Suppressor macrophage treated with lipopolysaccharide for 4 hours (primary cell): ENCODE measurements at regions not wholly inside any gene's neighbourhood (a gene's known extent, or its start where the extent isn't known, plus 50 kb on each side); places are given as distances from the start of the nearest gene placed in this dataset.

Experiments
- DNase-seq: peaks from one replicate; pipeline ENCODE4 v3.0.0-alpha.2; 2020

DNA sequence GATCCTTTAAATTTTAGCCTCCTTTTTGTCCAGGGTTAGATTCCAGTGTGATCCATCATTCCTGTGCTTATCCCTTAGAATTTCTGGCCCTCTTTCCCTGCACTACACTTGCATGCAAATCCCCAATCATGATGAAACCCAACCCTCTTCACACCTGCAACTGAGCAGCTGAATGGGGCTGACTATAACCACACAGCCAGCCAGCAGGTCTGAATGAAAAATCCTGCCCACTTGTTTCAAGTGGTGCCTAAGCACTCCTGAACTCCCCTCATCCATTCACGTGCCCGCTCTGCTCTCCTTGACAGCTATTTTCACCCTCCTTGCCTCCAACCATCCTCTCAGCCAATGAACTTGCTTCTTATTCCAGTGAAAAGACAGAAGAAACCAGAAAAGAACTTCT, 80.5 kb upstream of the AFF3 start:
- DNase-seq: no peak

DNA sequence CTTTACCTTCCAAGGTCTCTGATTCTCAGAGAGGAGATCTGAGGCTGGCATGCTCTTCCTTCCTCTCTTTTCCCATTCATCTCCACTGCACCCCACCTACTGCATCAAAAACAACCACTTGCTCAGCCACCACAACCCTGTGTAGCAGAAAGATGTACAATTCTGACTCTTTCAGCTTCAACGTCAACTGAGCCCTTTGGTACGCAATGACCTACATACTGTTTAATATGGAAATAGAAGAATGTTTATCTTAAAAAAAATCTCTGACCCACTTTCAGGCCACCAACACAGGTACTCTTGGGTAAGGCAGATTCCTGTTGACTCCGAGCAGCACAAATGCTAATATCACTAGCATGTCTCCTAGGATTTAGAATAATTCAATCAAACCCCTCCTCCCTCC, 76.2 kb upstream of the AFF3 start:
- DNase-seq: no peak

DNA sequence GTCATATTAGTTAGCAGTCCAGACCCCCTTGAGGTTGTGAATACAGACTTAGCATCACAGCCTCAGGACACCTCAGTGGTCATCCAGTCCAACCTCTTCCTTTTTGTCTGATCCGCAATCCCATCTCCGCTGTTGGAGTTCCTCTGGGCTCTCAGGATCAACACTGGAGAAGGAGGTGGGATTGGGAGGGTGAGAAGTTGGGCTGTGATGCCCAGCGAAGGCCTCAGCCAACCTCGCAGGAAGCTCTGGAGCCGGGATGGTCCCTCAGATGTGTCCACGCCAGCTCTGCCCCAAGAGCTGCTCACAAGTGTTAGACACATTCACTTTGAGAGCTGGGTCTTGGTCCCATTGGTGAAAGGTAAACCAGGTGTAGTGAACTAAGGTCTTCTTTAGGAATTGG, 74.9 kb upstream of the AFF3 start:
- DNase-seq: no peak

DNA sequence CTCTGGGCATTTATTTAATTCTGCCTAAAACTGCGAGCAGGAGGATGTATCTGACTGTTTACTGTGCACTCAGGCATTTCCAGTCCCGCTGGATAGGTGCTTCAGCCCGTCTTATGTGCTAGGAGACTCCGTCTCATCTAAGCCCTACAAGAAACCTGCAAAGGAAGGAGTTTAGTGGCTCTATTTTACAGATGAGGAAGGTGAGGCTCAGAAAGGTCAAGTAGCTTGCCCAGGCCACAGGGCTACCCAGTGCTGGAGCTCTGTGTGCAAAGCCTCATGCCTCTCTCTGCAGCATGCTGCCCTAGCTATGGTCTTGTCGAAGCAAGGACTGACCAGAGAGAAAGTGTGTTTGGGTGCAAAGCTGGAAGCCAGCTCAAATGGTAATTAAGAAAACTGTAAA, 73.6 kb upstream of the AFF3 start:
- DNase-seq: no peak

DNA sequence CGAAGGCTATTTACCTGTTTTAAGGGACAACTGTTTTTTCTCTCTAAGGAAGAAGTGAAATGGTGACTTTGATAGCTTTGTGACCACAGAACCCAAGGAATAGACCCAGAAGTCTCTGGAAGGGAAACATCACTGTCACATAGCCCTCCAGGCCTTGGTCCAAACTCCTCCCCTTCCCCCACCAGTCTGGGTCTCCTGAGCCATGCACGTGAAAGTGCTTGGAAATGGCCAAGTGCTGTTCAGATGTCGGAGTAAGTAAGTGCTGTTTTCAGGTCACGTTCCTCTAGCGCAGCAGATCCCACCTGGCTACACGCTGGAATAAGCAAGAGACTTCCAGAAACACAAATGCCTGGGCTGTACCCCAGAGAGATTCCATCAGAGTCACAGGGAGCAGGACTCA, 73.0 kb upstream of the AFF3 start:
- DNase-seq: no peak

DNA sequence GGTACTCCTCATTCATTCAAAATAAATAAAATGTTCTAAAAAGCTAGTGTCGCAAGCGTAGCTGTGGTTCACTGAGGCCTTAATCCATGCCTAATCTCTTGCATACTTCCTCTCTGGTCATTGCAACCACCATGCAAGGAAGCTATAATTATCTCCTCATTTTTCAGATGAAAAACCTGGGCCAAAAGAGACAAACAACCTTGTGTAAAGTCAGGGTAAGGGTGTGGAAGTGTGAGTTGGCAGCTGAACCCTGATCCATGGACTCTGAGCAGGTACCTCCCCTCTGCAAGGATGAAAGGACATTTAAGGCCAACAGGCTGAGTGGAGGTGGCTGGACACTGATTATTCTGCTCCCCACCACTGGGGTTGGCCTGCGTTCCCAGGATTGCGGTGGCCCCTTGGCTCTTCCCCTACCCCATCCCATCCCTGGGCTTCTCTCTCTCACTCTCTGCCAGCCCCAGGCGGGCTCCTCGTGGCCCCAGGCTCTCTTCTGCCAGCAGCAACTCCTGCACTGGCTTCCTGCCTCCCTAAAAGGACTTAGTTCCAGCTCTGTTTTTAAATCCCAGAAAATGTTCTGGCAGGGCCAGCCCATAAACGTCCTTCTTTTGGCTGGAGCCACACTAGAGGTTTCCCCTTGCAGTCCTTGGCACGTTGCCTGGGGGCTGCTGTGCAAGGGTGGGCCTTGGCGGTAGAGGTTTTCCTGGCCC, 72.0 kb upstream of the AFF3 start:
- DNase-seq: peak; percentile 17

DNA sequence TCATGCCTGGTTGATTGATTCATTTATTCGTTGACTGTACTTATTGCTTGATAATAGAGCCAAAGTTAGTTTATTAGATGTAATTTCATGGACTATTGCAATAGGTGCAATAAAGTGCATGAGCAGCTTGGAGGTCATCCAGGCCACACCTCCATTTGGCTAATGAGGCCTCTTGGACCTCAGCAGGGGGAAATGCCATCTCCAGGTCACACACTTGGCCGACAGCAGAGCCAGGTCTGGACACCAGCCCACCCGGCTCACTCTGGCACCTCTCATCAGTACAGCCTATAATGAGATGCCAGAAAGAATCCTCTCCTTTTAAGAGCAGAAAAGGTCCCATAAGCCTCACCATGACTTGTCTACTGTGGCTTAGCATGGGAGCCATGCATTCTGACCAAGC, 71.2 kb upstream of the AFF3 start:
- DNase-seq: no peak

DNA sequence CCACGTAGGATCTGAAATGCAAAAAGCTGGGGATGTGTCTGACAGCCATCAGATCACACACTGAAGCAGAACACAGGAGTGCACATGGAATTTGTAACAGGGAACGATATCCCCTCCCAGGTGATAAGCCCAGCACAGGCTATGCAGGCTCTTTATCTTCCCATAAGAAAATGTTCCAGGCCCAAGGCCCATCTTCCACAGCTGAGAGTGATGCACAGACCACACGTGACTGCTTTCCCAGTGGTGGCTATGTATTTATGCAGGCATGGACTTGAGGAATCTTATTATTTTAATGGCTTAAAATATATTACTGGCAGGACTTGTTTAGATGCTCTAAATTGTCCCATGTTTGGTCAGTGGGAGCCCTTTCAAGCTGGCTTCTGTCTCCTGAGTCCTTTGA, 70.5 kb upstream of the AFF3 start:
- no peak for DNase-seq

DNA sequence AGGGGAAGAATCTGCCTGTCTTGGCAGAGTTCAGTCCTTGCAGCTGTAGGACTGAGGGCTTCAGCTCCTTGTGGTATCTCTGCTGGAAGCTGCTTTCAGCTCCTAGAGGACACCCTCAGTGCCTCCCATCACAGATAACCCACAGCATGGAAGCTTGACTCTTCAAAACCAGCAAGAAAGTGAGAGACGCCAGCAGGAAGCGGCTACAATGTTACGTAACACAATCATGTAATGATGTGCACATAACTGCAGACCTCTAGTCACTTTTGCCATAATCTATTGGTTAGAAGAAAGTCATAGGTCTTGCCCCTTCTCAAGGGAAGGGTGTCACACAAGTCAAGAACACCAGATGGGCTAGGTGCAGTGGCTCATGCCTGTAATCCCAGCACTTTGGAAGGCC, 69.1 kb upstream of the AFF3 start:
- DNase-seq: peak; percentile 57

DNA sequence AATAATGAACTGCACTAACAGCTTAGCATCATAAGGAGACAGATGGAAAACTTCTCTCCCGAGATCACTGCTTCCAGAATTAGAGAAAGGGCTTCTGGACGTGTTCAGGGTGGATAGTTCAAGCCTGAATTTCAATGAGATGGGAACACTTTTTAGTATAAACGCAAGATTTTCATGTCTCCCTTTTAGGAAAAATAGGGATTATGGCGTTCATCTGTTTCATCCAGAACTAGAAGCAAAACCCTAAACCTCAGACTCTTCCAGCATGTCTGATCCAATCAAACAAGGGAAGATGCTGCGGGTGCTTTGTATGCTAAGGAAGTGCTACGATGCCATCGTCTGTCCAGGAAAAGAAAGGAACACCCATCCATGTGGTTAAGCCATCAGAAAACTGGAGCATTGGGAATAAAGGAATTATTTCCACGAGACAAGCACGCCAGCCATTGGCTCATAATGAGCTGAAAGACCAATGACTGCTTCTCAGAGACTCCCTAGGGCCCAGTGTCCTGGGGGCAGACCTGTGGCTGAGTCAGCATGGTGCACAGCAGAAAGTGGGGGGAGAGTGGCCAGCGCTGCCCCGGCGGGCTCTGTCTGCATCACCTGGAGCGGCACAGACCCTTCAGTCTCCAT, 65.9 kb upstream of the AFF3 start:
- no peak for DNase-seq

DNA sequence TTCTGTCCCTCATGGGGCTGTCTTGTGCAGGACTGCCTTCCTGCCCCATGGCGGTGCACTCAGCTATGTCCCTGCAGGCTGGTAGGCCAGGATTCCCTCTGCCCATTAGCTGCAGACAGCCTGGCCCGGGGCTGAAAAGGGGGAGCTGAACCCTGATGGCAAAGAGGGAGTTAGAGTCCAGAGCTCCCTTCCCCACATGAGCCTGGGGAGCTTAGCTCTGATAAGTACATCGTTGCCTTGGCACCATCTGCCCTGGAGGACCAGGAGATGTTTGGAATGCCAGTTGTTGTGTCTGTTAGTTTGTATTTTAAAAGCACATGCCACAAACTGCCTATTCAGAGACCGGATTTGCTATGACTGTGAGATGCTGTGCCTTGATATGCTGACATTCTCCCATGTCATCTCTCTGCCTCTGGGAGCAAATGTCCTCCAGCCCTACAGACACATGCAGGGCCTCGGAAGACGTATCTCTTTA, 65.1 kb upstream of the AFF3 start:
- no peak for DNase-seq

DNA sequence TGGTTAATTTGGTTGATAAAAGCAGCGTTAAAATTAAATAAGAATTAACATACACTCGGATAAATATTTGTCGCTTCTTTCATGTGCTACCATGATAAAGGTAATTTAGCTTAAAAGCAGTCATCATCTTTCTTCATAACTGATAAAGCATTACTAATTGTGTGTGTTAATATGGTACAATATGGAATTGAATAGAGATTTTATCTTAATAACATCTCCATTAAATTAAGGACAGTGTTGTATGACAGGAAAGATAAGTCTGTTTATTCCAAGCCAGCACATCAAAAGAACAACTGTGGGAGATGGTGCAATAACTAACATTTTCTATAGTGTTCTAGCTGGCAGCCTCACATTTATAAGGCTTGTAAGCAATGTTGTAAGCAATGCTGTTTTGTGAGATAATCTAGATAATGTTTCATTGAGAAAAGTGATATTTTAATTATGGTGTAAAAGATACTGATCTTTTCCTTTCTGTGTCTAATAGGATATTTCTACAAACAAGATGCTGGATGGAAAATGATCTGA, 64.4 kb upstream of the AFF3 start:
- DNase-seq: no peak

DNA sequence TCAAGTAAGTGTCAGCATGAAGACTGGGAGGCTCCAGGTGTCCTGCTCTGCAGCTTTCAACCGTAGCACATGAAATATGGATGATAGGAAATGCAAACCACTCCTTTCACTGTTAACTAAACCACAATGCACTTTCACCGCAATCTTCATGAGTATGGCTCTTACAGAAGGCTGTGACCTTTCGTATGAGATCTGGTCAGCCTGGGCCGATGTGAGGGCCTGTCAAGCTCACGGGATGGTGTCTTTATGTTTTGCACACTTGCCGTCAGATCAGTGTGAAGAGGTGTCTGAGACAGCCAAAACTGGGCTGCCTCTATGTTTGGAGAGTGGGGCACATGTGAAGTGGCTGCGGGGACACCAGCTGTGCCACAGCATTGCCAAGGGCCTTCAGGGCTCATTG, 62.8 kb upstream of the AFF3 start:
- no peak for DNase-seq

DNA sequence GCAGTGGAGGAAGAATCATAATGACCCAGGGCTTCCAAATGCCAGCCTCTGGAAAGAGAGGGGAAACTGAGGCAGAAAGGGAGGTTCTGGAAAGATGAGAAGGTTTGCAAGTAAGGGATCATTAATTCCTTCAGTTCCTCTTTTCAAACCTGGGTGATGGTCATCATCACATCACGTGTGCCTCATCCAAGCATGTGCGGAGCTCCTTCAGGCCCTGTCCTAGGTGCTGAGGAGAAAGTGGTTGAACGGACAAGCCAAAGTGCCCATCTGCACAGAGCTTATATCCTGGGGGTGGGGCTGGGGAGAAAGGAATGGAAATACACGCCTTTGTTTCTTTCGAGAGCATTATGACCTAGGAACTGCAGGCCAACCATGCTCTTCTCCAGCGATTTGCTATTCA, 60.2 kb upstream of the AFF3 start:
- no peak for DNase-seq

DNA sequence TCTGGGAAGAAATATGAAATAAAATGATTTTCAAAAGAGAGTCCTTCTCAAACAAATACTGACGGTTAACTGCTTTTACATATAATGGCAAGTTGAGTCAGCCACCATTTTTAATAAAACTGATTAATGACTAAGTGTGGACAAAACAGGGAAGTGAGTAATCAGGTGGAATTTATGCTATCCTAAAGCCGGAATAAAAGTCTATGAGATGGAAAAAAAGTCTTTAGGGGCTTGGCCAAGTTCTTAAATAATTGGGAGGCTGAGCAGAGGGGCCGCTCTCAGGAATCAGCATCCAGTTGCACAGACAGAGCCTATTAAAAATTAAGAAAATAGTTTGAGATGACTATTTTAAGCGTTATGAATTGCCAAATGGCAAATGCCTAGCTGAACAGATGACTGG, 58.6 kb upstream of the AFF3 start:
- DNase-seq: no peak

DNA sequence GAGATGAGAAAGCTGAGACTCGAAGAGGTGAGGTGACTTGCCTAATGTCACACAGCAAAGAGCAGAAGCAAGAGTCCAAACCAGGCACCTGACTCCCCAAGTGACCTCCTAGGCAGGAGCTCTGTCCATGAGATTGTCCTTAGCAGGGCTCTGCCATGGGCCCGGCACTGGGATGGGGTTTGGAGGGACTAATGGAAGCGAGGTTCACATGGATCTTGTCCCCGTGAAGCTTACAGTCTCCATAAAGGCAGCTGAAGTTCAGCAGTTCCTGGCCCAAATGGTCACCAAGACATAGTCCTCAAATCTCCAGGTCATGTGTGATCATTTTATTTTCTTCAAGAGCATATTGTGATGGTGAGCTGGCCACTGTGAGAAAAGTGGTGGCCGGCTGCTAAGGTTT, 57.0 kb upstream of the AFF3 start:
- DNase-seq: no peak

DNA sequence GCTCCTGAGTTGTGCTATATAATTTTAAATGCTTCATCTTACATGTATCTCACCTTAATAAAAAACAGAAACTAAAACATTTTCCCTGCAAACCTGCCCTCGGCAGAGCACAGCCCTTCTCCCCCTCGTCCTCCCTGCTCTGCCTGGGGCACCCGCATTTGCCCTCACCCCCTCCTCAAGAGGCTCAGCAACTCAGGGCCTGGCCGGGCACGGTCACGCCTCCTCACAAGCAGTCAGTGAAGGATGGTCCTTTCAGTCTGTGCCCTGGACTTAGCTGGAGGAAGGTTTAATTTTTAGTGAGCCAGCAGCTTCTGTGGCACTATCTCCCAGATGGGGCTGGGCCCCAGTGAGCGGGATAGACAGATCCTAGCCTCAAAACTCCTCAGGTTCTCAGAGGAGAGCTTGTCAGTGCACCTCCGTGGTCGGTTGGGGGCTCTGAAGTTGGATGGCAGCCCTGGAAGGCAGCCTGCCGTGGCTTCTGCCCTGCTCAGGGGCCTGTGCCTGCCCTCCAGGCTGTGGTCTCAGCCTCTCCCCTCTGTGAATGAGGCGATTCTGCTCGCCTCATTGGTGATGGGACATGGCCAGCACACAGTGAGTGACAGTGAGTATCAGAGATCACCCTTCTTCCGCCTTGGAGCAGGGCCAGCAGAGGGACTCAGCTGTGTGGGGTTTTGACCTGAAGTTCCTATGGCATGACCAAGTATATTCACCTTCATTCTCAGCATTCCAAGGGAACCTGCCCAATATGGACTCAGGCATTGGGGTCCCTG, 56.3 kb upstream of the AFF3 start:
- DNase-seq: no peak

DNA sequence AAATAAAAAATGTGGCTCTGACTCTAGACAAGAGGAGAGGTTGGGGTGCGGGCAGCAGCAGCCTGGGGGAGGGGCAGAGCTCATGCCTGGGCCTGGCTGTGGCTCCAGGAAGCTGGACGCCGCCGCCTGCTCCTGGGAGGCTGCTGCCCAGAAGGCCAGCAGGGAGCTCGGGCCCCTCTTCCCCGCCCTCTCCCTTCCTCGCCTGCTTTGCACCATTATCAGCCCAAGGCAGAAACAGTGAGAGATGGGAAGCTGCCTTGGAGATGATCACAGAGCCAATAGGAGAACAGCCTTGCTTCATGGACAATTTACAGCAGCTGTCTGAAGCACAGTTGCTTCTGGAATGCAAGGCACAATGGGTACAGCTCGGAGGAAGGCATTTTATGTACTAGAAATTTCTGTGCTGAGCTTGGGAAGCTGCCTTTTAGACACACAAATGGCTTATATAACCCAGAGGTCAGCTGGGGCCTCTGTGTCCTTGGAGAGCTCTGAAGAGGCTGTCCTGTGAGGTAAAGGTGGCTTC, 55.3 kb upstream of the AFF3 start:
- no peak for DNase-seq

DNA sequence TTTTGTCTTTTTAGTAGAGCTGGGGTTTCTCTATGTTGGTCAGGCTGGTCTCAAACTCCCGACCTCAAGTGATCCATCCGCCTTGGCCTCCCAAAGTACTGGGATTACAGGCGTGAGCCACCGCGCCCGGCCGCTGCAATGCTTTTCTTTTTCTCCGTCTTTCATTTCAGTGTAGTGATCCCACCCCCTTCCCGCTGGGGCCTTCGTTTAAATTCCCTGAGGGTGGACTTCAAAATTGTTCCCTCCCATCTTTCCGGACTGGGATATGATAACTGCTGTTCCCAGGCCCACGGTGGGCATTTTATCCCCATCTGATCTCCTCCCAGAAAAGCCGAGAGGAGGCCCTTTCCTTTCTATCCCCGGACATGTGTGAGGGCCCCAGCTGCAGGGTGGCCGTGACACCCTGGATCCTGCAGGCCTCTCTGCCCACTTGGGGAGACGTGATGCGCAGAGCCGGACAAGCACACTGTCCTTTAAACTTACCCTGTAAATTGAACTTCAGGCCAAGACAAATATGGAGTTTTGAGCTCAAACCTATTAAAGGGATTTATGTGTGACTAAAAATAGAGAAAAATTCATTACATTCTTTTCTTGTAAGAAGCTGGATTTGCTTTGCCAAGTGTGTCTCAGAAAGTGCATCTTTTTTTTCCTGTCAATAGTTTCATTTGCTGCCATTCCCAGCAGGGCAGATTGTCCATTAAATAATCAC, 54.5 kb upstream of the AFF3 start:
- DNase-seq: no peak

DNA sequence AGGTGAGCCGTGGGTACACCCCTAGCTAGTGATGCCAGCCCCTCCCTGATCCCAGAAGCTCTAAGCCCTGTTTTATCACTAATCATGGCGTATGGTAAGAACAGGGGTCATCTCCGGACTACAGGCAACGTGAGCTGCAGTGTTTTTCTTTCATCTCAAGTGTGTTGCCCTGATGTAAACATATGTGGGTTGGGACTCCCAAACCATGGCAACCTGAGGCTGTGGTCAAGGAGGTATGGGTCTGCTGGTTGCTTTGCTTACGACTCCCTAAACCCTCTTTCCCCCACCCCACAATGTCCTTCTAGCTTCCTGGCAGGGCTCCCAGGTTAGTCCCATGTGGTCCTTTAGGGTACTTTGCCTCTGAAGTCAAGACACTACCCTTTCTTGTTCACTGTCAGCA, 53.6 kb upstream of the AFF3 start:
- DNase-seq: no peak

DNA sequence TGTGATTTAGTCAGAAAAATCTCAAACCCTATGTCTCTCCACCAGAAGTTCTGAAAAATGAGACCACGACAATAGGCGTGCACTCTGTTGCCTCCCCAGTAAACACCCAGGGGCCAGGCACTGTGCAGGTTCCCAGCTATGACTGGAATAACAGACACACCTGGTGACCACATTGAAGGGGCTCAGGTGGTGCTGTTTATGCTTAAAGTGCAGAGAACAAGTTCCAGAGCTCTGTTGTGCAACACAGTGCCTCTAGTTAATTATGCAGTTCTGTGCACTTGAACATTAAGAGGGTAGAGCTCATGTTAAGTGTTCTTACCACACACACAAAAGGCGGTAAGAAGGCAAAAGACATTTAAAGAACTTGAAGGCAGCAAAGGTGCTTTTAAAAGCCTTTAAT, 52.6 kb upstream of the AFF3 start:
- no peak for DNase-seq

DNA sequence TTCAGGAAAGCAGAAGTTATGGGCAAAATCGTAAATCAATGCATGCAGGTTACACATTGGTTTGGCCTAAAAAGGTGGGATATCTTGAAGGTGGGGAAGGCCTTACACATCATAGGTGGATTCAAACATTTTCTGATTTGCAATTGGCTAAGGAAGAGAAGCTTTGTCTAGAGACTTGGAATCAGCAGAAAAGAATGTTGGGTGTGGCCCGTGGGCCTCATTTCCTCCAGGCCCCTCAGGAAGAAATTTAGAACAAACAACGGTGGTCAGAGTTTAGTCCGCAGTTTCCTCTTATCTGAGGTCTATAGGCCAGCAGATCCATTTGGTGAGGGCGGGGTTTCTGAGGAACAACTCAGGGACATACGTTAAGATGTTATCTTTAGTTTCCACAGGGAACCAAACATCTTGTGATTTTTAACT, 50.9 kb upstream of the AFF3 start:
- DNase-seq: no peak

DNA sequence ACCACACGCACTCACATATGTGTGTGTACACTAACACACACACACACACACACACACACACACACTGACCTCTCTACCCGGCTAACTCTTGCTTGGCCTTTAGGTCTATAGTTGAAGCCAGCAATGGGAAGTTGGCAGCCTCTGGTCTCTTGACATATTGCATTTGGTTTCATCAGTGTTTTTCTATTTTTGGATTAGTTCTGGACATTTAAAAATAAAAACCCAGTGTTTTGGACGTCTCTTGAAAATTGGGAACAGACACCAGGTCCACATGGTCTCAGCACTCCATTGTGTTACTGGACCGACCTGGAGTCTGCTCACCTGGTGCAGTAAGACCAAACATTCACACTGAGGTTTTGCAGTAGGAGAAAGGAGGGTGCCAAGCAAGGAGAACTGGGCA, 50.4 kb upstream of the AFF3 start:
- peak; percentile 16 for DNase-seq
